CD4-positive, alpha-beta T cell (primary cell): ENCODE measurements at regions not wholly inside any gene's neighbourhood (a gene's known extent, or its start where the extent isn't known, plus 50 kb on each side); places are given as distances from the start of the nearest gene placed in this dataset.

Source experiments
- ATAC-seq: fragments of 200-7000 bp; cut with Tn5 transposase; one replicate; pipeline ENCODE4 v1.10.0; 2022; ENCODE audit warnings: mild to moderate bottlenecking; ENCODE audit not compliant: poor library complexity
- CTCF ChIA-PET: fragments of 350-600 bp; sonication (Branson Sonifier 250); formaldehyde crosslinking; loops from one replicate; lab custom pipeline; 2021; ENCODE audit warnings: antibody characterized with exemption, inconsistent platforms; lab: Charles Lee
- POLR2A ChIA-PET: fragments of 350-600 bp; sonication (Branson Sonifier 250); formaldehyde crosslinking; loops from one replicate; lab custom pipeline; 2021; ENCODE audit warnings: antibody characterized with exemption, inconsistent platforms; lab: Charles Lee
- DNase-seq, 14 experiments: peaks; one replicate each; pipeline ENCODE4 v3.0.0-alpha.2; 2013 to 2020; ENCODE audit warnings: mixed read lengths in 2 of 14
- H3K27ac ChIP-seq, 2 donors: one replicate each; pipeline versions ENCODE4 v1.5.1 to v1.7.0; 2013; ENCODE audit warnings: low read length in 2 of 2, low read depth in 1 of 2, mild to moderate bottlenecking in 1 of 2
- H3K27me3 ChIP-seq, 2 experiments: 1 replicate in 1 of 2; 2 replicates in 1 of 2; pipeline versions ENCODE4 v1.6.1 to v1.7.0; 2013; ENCODE audit warnings: low read length in 2 of 2, control low read depth in 1 of 2, mild to moderate bottlenecking in 1 of 2, moderate library complexity in 1 of 2; ENCODE audit not compliant: insufficient read depth in 2 of 2, control insufficient read depth in 1 of 2
- H3K36me3 ChIP-seq: one replicate; pipeline ENCODE4 v1.6.1; 2013; ENCODE audit warnings: low read length, control low read depth; ENCODE audit not compliant: insufficient read depth
- H3K4me1 ChIP-seq: one replicate; pipeline ENCODE4 v1.6.1; 2013; ENCODE audit warnings: low read length, control low read depth; ENCODE audit not compliant: insufficient read depth
- H3K4me3 ChIP-seq: one replicate; pipeline ENCODE4 v1.5.1; 2013; ENCODE audit warnings: mild to moderate bottlenecking, low read length, moderate library complexity
- H3K9me3 ChIP-seq, 2 experiments: 1 replicate in 1 of 2; 2 replicates in 1 of 2; pipeline versions ENCODE4 v1.6.1 to v1.7.0; 2013; ENCODE audit warnings: low read length in 2 of 2, mild to moderate bottlenecking in 2 of 2, control low read depth in 1 of 2, moderate library complexity in 1 of 2; ENCODE audit not compliant: control insufficient read depth in 1 of 2, insufficient read depth in 1 of 2
- H3K27ac Mint-ChIP-seq: one replicate; pipeline ENCODE4 v1.8.0; 2020; ENCODE audit warnings: mixed read lengths
- H3K27me3 Mint-ChIP-seq: one replicate; pipeline ENCODE4 v1.8.0; 2021; ENCODE audit warnings: mixed read lengths
- H3K36me3 Mint-ChIP-seq: one replicate; pipeline ENCODE4 v1.8.0; 2021; ENCODE audit warnings: low read depth, mixed read lengths
- H3K4me1 Mint-ChIP-seq: one replicate; pipeline ENCODE4 v1.8.0; 2021; ENCODE audit warnings: low read depth, mixed read lengths
- H3K4me3 Mint-ChIP-seq: one replicate; pipeline ENCODE4 v1.8.0; 2020; ENCODE audit warnings: mild to moderate bottlenecking, mixed read lengths
- H3K9me3 Mint-ChIP-seq: one replicate; pipeline ENCODE4 v1.8.0; 2020; ENCODE audit warnings: mixed read lengths
- intact Hi-C, 2 experiments: fragments of 100-400 bp; cut with DNase I in 1 of 2; cut with micrococcal nuclease in 1 of 2; formaldehyde crosslinking; loops; one replicate each; pipeline versions ENCODE4 v1.15.1 to v1.9.0; 2023 to 2025; cut with DNase I, micrococcal nuclease
- TF ChIP-seq, protein P1 (sequence below): fragments of 200-600 bp; IDR thresholded peaks from one replicate; pipeline ENCODE4 v1.8.0; 2022; ENCODE audit warnings: antibody characterized with exemption, mild to moderate bottlenecking

- Histone ChIP-seq H3K36me3 (no peaks in the 10 kb centered on the region), H3K27ac (no peak overlapping the region), H3K27me3 (no peaks in the 10 kb centered on the region), H3K9me3 (no peaks in the 10 kb centered on the region), H3K4me1 (no peaks in the 10 kb centered on the region), H3K4me3 (no peak overlapping the region)
- ChIA-PET POLR2A (no interaction called here), CTCF (no interaction called here)
- Mint-ChIP-seq H3K4me1 (no peaks in the 10 kb centered on the region), H3K9me3 (no peaks in the 10 kb centered on the region), H3K36me3 (no peaks in the 10 kb centered on the region), H3K27ac (no peak overlapping the region), H3K27me3 (no peaks in the 10 kb centered on the region), H3K4me3 (no peak overlapping the region)
- no peak for ATAC-seq
- TF ChIP-seq, protein P1, sequence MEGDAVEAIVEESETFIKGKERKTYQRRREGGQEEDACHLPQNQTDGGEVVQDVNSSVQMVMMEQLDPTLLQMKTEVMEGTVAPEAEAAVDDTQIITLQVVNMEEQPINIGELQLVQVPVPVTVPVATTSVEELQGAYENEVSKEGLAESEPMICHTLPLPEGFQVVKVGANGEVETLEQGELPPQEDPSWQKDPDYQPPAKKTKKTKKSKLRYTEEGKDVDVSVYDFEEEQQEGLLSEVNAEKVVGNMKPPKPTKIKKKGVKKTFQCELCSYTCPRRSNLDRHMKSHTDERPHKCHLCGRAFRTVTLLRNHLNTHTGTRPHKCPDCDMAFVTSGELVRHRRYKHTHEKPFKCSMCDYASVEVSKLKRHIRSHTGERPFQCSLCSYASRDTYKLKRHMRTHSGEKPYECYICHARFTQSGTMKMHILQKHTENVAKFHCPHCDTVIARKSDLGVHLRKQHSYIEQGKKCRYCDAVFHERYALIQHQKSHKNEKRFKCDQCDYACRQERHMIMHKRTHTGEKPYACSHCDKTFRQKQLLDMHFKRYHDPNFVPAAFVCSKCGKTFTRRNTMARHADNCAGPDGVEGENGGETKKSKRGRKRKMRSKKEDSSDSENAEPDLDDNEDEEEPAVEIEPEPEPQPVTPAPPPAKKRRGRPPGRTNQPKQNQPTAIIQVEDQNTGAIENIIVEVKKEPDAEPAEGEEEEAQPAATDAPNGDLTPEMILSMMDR, result no peak
- no peak for DNase-seq
- intact Hi-C loops, result no loop called here
These were observed 139.3 kb upstream of the CREB1 start for GRCh38 chr2:207390302-207391095.

DNA sequence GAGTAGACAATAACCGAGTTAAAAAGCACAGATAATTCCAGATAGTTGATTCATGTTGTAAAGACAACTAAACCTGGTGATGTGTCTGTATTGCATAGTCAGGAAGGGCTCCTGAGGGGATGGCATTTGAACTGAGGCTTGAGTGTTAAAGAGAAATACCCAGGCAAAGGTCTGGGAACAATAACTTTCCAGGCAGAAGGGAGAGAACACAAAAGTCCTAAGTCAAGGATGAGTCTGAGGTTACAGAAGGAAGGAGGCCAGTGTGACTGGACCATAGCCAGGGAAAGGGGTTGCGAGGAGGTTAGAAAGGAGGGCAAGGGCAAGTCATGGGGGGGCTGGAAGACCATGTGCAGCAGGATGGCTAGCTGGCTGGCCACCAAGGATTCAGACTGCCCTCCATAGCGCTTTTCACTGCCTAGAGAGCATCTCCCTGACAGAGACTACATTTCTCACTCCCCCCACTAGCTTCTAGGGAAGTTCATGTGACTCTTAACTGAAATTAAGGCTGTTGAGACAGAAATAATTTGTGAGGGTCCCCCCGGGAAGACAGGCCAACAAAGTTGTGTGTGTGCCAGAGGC, 135.5 kb upstream of the CREB1 start:
- ATAC-seq (no peak), DNase-seq (no peak)
- no peaks in the 10 kb centered on the region for H3K36me3 ChIP-seq
- Mint-ChIP-seq H3K36me3 (no peaks in the 10 kb centered on the region), H3K27ac (no peak overlapping the region), H3K4me3 (no peak overlapping the region), H3K27me3 (no peaks in the 10 kb centered on the region), H3K4me1 (no peaks in the 10 kb centered on the region), H3K9me3 (no peaks in the 10 kb centered on the region)
- POLR2A ChIA-PET, result no interaction called here
- no peak overlapping the region for H3K27ac ChIP-seq
- TF ChIP-seq, protein P1, result no peak
- H3K4me1 ChIP-seq, result no peaks in the 10 kb centered on the region
- intact Hi-C loops, result no loop called here
- CTCF ChIA-PET, result no interaction called here
- no peak overlapping the region for H3K4me3 ChIP-seq
- no peaks in the 10 kb centered on the region for H3K9me3 ChIP-seq
- H3K27me3 ChIP-seq, result no peaks in the 10 kb centered on the region

- ATAC-seq (no peak), DNase-seq (no peak)
- intact Hi-C loops, result no loop called here
- no peak overlapping the region for H3K27ac ChIP-seq
- TF ChIP-seq, protein P1, result no peak
- no peaks in the 10 kb centered on the region for H3K36me3 ChIP-seq
- Mint-ChIP-seq H3K4me1 (no peaks in the 10 kb centered on the region), H3K27ac (no peak overlapping the region), H3K27me3 (no peaks in the 10 kb centered on the region), H3K36me3 (no peaks in the 10 kb centered on the region), H3K9me3 (no peaks in the 10 kb centered on the region), H3K4me3 (no peak overlapping the region)
- no peaks in the 10 kb centered on the region for H3K9me3 ChIP-seq
- H3K27me3 ChIP-seq, result no peaks in the 10 kb centered on the region
- ChIA-PET CTCF (no interaction called here), POLR2A (no interaction called here)
- no peak overlapping the region for H3K4me3 ChIP-seq
- H3K4me1 ChIP-seq, result no peaks in the 10 kb centered on the region
These were observed 134.8 kb upstream of the CREB1 start for GRCh38 chr2:207394812-207395534.
